ENCODE measurements at regions not wholly inside any gene's neighbourhood (a gene's known extent, or its start where the extent isn't known, plus 50 kb on each side); places are given as distances from the start of the nearest gene placed in this dataset.
"Not testable (repeated sequence)": the region's sequence is repeated elsewhere in the genome, so short reads cannot be mapped to it uniquely, and the experiment has no call there.

GRCh38 chr6:139998478-139998877 is 624.0 kb upstream of the CITED2 start:
- not testable (repeated sequence) for TF ChIP-seq CTCF (IDR thresholded peaks at IDR 0.05; ENCODE audit: low read length); EZH2 (optimal IDR thresholded peaks at IDR 0.05; ENCODE audit: low read depth, low read length); EZH2phosphoT487 (IDR thresholded peaks at IDR 0.05; ENCODE audit: low read length)
